ENCODE measurements at regions not wholly inside any gene's neighbourhood (a gene's known extent, or its start where the extent isn't known, plus 50 kb on each side); places are given as distances from the start of the nearest gene placed in this dataset.
A peak's percentile ranks its signal among the peaks of the same experiment; 100 is the strongest.

GRCh38 chr1:94600556-94600955 lies 59.0 kb upstream of the F3 start:
- no peaks in the 10 kb centered on the region for H3K4me1 ChIP-seq
- no peak overlapping the region for H3K27ac ChIP-seq
- TF ChIP-seq POLR2A (IDR thresholded peaks at IDR 0.05): no peak
- no peak for TF ChIP-seq POLR2AphosphoS5 (IDR thresholded peaks at IDR 0.05)
- no peak for TF ChIP-seq EP300 (IDR thresholded peaks at IDR 0.05)
- ATAC-seq: no peak
- no peak overlapping the region for H3K4me3 ChIP-seq
- no peaks in the 10 kb centered on the region for H3K9me3 ChIP-seq
- 90 to 100% methylated on average over 1 of the region's 2 CpGs for WGBS, 2 donors (ENCODE audit: low coverage in 1 of 2)
- H3K27me3 ChIP-seq: no peaks in the 10 kb centered on the region
- H3K36me3 ChIP-seq: no peaks in the 10 kb centered on the region

- H3K4me3 ChIP-seq: no peak overlapping the region
- 84% methylated on average over 9 of the region's 11 CpGs; no CpG with 5 or more reads in 1 of the 2 donors for WGBS, 2 donors (ENCODE audit: low coverage in 1 of 2)
- no peaks in the 10 kb centered on the region for H3K4me1 ChIP-seq
- H3K9me3 ChIP-seq: no peaks in the 10 kb centered on the region
- H3K27me3 ChIP-seq: no peaks in the 10 kb centered on the region
- TF ChIP-seq POLR2A (IDR thresholded peaks at IDR 0.05) (no peak), EP300 (IDR thresholded peaks at IDR 0.05) (no peak), POLR2AphosphoS5 (IDR thresholded peaks at IDR 0.05) (peak; percentile 19)
- TF ChIP-seq, protein P1, sequence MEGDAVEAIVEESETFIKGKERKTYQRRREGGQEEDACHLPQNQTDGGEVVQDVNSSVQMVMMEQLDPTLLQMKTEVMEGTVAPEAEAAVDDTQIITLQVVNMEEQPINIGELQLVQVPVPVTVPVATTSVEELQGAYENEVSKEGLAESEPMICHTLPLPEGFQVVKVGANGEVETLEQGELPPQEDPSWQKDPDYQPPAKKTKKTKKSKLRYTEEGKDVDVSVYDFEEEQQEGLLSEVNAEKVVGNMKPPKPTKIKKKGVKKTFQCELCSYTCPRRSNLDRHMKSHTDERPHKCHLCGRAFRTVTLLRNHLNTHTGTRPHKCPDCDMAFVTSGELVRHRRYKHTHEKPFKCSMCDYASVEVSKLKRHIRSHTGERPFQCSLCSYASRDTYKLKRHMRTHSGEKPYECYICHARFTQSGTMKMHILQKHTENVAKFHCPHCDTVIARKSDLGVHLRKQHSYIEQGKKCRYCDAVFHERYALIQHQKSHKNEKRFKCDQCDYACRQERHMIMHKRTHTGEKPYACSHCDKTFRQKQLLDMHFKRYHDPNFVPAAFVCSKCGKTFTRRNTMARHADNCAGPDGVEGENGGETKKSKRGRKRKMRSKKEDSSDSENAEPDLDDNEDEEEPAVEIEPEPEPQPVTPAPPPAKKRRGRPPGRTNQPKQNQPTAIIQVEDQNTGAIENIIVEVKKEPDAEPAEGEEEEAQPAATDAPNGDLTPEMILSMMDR (IDR thresholded peaks at IDR 0.05): peak in 3 of 4 experiments; percentile 40 to 59 (median 50)
- H3K27ac ChIP-seq: no peak overlapping the region
- no peak for ATAC-seq
- no peaks in the 10 kb centered on the region for H3K36me3 ChIP-seq
Measured at GRCh38 chr1:94599095-94599813, 57.7 kb upstream of the F3 start.

GRCh38 chr1:94597701-94598100 lies 56.1 kb upstream of the F3 start:
- no peak for ATAC-seq
- Histone ChIP-seq H3K27me3 (no peaks in the 10 kb centered on the region), H3K9me3 (no peaks in the 10 kb centered on the region), H3K4me1 (no peaks in the 10 kb centered on the region), H3K36me3 (no peaks in the 10 kb centered on the region), H3K4me3 (no peak overlapping the region), H3K27ac (no peak overlapping the region)
- TF ChIP-seq POLR2AphosphoS5 (IDR thresholded peaks at IDR 0.05) (no peak), POLR2A (IDR thresholded peaks at IDR 0.05) (no peak), EP300 (IDR thresholded peaks at IDR 0.05) (no peak)
- TF ChIP-seq, protein P1 (IDR thresholded peaks at IDR 0.05): no peak
- WGBS, 2 donors (ENCODE audit: low coverage in 1 of 2): 67 to 93% methylated on average over 2 to 3 of the region's 3 CpGs

- WGBS, 2 donors (ENCODE audit: low coverage in 1 of 2): 80 to 94% methylated on average over 1 to 2 of the region's 3 CpGs
- no peaks in the 10 kb centered on the region for H3K36me3 ChIP-seq
- H3K4me1 ChIP-seq: no peaks in the 10 kb centered on the region
- H3K27ac ChIP-seq: no peak overlapping the region
- no peak for ATAC-seq
- no peaks in the 10 kb centered on the region for H3K27me3 ChIP-seq
- no peak overlapping the region for H3K4me3 ChIP-seq
- no peaks in the 10 kb centered on the region for H3K9me3 ChIP-seq
- TF ChIP-seq POLR2AphosphoS5 (IDR thresholded peaks at IDR 0.05): no peak
- TF ChIP-seq POLR2A (IDR thresholded peaks at IDR 0.05): no peak
- TF ChIP-seq, protein P1 (IDR thresholded peaks at IDR 0.05): no peak
- TF ChIP-seq EP300 (IDR thresholded peaks at IDR 0.05): no peak
Measured at GRCh38 chr1:94596260-94596659, 54.7 kb upstream of the F3 start.

- no peak for ATAC-seq
- 64 to 75% methylated on average over 1 to 2 of the region's 5 CpGs for WGBS, 2 donors (ENCODE audit: low coverage in 1 of 2)
- no peak overlapping the region for H3K27ac ChIP-seq
Measured at GRCh38 chr1:94595658-94596057, 54.1 kb upstream of the F3 start.

More at GRCh38 chr1:94595658-94596057, 54.1 kb upstream of the F3 start:
- Histone ChIP-seq H3K4me3 (no peak overlapping the region), H3K36me3 (no peaks in the 10 kb centered on the region), H3K4me1 (peaks cover 0 to 2% (median 0%) of the 10 kb centered on the region in 3 donors), H3K27me3 (no peaks in the 10 kb centered on the region), H3K9me3 (no peaks in the 10 kb centered on the region)
- no peak for TF ChIP-seq EP300 (IDR thresholded peaks at IDR 0.05)
- TF ChIP-seq, protein P1 (IDR thresholded peaks at IDR 0.05): no peak
- no peak for TF ChIP-seq POLR2A (IDR thresholded peaks at IDR 0.05)
- TF ChIP-seq POLR2AphosphoS5 (IDR thresholded peaks at IDR 0.05): no peak
